LoVo (cell line): ENCODE measurements at regions not wholly inside any gene's neighbourhood (a gene's known extent, or its start where the extent isn't known, plus 50 kb on each side); places are given as distances from the start of the nearest gene placed in this dataset.
"Not testable (repeated sequence)": the region's sequence is repeated elsewhere in the genome, so short reads cannot be mapped to it uniquely, and the experiment has no call there.

Experiments used
- DNase-seq: peaks from one replicate; pipeline ENCODE4 v3.0.0-alpha.2; 2016; ENCODE audit warnings: low spot score

- DNase-seq, result no peak
Observed at GRCh38 chr22:25489947-25490346, 74.5 kb upstream of the GRK3 start.

DNA sequence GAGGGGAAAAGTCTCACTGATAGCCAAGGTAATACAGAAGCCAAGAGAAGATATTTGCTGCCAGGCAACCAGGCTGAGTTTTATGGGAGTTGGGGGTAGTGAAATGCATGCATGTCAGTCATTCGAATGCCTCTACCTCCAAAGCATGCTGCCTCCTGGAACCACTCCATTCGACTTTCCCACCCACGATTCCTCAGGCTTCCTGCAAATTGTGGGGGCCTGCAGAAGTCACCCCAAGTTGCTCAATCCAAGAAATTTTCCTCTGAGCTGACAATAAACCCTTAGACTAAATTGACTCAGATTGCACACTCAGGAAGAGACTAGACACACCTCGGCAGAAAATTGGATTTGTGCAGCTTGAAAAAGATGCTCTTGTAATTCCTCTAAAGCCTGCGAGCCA, 73.6 kb upstream of the GRK3 start:
- DNase-seq, result no peak

DNA sequence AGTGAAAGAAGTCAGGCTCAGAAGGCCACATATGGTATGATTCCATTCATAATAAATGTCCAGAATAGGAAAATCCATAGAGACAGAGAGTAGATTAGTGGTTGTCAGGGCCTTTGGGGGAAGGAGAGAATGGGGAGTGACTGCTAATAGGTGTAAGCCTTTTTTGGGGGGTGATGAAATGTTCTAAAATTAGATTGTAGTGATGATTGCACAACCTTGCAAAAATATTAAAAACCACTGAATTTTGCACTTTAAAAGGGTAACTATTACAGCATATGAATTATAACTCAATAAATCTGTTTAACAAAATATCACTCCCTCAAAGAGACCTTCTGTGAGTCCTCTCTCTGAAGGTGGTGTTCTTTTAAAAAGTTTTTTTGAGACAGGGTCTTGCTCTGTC, 72.3 kb upstream of the GRK3 start:
- no peak for DNase-seq

GRCh38 chr22:25492841-25493734, 71.4 kb upstream of the GRK3 start:
- no peak for DNase-seq

DNA sequence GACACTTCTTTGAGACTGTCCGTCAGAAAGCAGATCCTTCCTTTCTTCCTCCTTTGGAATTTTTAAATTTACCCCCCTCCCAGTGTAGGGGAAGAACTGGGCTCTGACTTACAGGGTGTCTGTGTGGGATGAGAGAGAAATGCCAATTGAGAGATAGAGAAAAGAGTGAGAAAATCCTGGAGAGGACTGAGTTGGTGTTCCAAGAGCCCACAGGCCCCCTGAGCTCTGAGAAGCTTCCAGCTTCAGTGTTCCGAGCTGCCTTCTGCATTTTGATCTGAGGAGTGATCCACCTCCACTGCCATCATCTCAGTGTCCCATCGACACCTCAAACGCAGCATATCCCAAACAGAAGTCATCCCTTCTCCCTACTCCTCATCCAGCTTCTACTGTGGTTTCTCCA, 70.7 kb upstream of the GRK3 start:
- DNase-seq, result no peak

DNA sequence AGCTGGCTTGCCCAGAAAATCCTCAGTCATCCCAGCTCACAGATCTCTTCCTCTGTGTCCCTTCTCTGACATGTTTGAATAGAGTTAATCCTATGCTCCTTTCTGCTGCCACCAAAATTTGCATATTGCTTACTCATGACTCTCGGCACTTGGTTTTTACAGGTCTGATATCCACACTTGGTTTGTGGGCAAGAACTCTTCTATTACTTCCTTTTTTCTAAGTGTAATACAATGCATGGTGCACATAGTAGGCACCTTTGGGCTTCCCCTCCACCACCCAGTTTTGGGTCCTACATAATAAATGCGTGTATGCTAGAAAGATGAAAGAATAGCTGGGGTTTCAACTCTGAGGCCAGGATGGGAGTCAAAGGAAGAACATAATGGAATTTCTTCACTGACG, 69.7 kb upstream of the GRK3 start:
- DNase-seq, result no peak

DNA sequence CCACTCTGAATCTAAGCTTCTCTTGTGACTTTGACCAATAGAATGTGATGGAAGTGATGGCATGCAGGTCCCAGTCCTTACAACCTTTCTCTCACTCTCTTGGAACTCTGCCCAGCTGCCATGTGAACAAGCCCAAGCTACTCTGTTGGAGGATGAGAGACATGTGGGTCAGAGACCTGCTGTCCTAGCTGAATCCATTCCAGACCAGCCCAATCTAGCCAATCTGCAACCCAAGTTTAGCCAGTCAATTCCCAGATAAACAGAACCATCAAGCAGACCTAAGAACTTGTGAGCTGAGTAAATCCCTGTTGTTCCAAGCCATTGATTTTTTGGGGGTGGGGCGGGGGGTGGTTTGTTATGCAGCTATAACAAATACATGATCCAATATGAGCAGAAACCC, 69.2 kb upstream of the GRK3 start:
- DNase-seq, result no peak

DNA sequence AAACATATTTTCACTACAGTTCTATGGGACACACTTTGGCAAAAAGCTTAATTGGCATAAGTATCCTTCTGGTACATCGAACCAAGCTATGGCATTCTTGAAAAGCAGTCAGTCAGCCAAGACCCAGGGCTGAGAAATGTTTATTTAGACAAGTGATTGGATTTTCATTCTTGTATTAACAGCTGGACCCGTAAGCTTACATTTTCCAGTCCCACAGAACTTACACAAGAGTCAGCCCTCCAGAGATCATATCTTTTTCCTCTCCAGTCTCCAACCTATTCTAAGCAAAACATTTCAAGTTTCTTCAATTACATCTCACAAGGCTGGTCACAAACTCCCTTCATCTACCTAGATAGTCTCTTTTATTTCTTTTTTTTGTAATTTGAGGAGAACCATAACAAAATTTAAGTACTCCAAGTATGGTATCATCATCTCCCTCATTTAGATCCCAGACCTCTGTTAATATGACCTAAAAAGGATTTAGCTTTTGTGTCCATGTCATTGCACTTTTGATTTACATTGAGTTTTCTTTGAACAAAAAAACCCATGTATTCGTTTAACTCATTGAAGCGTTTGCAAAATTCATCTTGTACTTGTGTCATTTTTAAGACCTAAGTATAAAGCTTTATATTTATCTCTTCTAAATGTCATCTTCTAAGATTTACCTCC, 67.9 kb upstream of the GRK3 start:
- DNase-seq, result no peak

- DNase-seq, result no peak
Observed at GRCh38 chr22:25497181-25497641, 67.3 kb upstream of the GRK3 start.

- DNase-seq, result no peak
Observed at GRCh38 chr22:25497716-25498115, 66.8 kb upstream of the GRK3 start.

DNA sequence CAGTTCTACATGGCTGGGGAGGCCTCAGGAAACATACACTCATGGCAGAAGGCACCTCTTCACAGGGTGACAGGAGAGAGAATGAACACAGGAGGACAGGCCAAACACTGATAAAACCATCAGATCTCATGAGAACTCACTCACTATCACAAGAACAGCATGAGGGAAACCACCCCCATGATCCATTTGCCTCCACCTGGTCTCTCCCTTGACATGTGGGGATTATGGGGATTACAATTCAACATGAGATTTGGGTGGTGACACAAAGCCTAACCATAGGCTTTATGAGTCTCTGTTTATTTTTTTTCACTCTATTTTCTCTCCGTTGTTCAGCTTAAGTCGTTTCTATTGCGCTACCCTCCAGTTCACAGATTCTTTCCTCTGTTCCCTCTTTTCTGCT, 63.8 kb upstream of the GRK3 start:
- not testable (repeated sequence) for DNase-seq

DNA sequence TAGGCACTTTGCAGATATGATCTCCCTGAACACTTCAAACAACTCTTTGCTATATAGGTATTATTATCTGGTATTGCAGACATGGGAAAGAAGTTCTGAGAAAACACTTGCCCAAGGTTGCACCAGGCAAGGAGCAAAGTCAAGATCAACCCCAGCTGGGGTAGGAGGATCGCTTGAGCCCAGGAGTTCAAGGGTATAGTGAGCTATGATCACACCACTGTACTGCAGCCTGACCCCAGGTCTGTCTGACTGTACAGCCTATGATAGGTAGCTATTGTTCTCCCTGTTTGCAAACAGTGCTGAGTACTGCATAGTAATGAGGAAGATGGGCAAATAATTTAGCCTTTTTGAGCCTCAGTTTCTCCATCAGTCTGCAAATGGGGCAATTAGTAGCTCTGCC, 60.5 kb upstream of the GRK3 start:
- DNase-seq, result not testable (repeated sequence)

GRCh38 chr22:25508161-25508560, 56.3 kb upstream of the GRK3 start:
- DNase-seq, result no peak

DNA sequence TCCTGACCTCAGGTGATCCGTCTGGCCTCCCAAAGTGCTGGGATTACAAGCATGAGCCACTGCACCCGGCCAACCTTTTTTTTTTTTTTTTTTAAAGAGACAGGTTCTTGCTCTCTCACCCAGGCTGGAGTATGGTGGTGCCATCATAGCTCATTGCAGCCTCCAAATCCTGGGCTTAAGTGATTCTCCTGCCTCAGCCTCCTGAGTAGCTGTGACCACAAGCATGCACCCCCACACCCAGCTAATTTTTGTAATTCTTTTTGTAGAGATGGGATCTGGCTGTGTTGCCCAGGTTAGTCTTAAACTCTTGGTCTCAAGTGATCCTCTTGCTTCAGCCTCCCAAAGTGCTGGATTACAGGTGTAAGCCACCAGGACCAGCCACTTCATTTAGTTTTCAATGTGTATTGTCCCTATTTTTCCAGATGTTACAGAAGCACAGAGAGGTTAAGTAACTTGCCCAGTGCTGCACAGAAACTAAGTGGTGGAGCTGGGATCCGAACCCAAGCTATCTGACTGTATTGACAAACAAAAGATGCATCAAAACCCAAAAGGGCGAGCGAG, 55.6 kb upstream of the GRK3 start:
- no peak for DNase-seq

DNA sequence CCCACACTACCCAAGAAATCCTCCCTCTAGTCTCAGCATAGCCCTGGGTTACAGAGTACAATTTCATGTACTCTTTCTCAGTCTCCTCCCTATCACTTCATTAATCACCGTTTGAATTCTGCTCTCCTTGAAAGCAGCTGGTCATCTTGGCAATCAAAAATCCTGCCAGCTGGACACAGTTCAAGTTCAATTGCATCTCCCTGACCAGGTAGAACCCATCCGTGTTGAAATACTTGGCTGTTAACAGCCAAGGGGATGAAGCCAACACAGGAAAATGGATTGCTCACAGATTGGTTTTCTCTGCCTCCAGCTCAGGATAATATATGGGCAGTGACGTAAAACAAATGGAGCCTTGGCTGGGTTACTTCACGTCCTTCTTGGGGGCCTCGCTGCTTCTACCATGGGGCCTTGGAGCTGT, 55.1 kb upstream of the GRK3 start:
- DNase-seq, result no peak

DNA sequence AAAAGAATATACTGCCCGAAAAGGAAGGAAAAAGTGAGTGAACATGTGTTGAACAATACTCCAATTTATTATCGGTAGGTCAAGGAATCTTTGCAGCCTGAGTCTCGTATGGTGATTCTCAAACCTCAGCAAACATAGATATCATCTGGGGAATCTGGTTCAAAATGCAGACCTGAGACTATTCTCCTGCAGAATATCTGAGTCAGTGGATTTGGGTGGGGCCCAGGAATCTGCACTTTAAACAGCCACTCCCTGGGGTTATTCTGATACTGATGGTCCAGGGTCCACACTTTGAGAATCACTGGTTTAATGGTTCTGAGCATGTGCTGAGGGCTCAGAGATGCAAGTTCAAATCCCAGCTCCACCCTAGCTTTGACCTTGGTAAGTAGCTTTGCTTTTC, 53.6 kb upstream of the GRK3 start:
- peak; percentile 44 for DNase-seq

DNA sequence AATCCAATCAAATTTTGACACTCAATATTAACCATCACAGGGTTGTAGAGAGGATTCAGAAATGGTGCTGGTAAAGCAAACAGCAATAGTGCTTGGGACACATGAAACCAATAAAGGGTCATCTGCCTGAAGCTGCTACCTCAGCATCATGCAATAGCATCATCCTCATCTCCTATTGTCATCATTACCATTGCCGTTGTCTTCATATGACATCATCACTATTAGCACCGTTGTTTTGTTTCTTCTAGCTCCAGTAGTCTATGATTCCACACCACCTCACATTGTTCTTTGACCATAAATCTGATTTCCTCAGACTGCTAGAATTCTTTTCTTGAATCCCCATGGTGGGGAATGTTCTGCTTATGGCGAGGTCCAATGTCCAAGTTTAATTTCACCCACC, 52.8 kb upstream of the GRK3 start:
- DNase-seq, result no peak

- peak; percentile 28 for DNase-seq
Observed at GRCh38 chr22:25514436-25515180, 49.9 kb upstream of the GRK3 start.
